ENCODE measurements at regions not wholly inside any gene's neighbourhood (a gene's known extent, or its start where the extent isn't known, plus 50 kb on each side); places are given as distances from the start of the nearest gene placed in this dataset.

- Mint-ChIP-seq H3K36me3 (ENCODE audit: unreplicated experiment) (no peaks in the 10 kb centered on the region), H3K27ac (ENCODE audit: unreplicated experiment) (no peak overlapping the region), H3K27me3 (ENCODE audit: unreplicated experiment) (no peaks in the 10 kb centered on the region), H3K4me1 (ENCODE audit: low read depth, unreplicated experiment) (peaks cover 3% of the 10 kb centered on the region), H3K9me3 (ENCODE audit: unreplicated experiment) (no peaks in the 10 kb centered on the region), H3K4me3 (ENCODE audit: unreplicated experiment) (no peak overlapping the region)
- no peak for DNase-seq
- TF ChIP-seq, protein P1, sequence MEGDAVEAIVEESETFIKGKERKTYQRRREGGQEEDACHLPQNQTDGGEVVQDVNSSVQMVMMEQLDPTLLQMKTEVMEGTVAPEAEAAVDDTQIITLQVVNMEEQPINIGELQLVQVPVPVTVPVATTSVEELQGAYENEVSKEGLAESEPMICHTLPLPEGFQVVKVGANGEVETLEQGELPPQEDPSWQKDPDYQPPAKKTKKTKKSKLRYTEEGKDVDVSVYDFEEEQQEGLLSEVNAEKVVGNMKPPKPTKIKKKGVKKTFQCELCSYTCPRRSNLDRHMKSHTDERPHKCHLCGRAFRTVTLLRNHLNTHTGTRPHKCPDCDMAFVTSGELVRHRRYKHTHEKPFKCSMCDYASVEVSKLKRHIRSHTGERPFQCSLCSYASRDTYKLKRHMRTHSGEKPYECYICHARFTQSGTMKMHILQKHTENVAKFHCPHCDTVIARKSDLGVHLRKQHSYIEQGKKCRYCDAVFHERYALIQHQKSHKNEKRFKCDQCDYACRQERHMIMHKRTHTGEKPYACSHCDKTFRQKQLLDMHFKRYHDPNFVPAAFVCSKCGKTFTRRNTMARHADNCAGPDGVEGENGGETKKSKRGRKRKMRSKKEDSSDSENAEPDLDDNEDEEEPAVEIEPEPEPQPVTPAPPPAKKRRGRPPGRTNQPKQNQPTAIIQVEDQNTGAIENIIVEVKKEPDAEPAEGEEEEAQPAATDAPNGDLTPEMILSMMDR (IDR thresholded peaks at IDR 0.05; ENCODE audit: partially characterized antibody, unreplicated experiment): no peak
These were observed 52.0 kb downstream of the ZC3H11B start for GRCh38 chr1:219560856-219561255.

GRCh38 chr1:219559899-219560298 is 53.0 kb downstream of the ZC3H11B start:
- no peak overlapping the region for H3K4me3 Mint-ChIP-seq (ENCODE audit: unreplicated experiment)
- H3K27ac Mint-ChIP-seq (ENCODE audit: unreplicated experiment): no peak overlapping the region
- peaks cover 2% of the 10 kb centered on the region for H3K27me3 Mint-ChIP-seq (ENCODE audit: unreplicated experiment)
- TF ChIP-seq, protein P1 (IDR thresholded peaks at IDR 0.05; ENCODE audit: partially characterized antibody, unreplicated experiment): no peak
- peaks cover 11% of the 10 kb centered on the region for H3K4me1 Mint-ChIP-seq (ENCODE audit: low read depth, unreplicated experiment)
- DNase-seq: no peak
- H3K9me3 Mint-ChIP-seq (ENCODE audit: unreplicated experiment): no peaks in the 10 kb centered on the region
- no peaks in the 10 kb centered on the region for H3K36me3 Mint-ChIP-seq (ENCODE audit: unreplicated experiment)

DNA sequence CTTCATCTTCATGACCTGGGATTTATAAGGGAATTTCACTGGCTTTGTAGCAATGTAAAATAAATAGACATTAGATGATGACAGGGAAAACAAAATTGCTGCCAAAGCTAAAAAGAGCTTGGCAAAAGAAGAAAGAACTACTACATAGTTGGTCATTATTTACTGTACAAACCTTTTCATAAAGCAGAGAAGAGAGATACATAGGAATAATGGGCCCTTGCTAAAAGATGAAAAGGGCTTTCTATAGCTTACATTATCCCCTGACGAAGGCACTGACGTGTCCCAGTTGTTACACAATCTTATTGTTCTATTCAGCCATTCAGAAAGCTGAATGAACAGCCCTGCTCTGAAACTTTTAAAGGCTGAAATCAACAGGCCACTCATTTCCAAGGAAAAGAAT is 57.1 kb downstream of the ZC3H11B start:
- Mint-ChIP-seq H3K36me3 (ENCODE audit: unreplicated experiment) (no peaks in the 10 kb centered on the region), H3K27ac (ENCODE audit: unreplicated experiment) (no peak overlapping the region), H3K27me3 (ENCODE audit: unreplicated experiment) (peaks cover 4% of the 10 kb centered on the region), H3K4me1 (ENCODE audit: low read depth, unreplicated experiment) (peaks cover 9% of the 10 kb centered on the region), H3K4me3 (ENCODE audit: unreplicated experiment) (no peak overlapping the region), H3K9me3 (ENCODE audit: unreplicated experiment) (no peaks in the 10 kb centered on the region)
- TF ChIP-seq, protein P1 (IDR thresholded peaks at IDR 0.05; ENCODE audit: partially characterized antibody, unreplicated experiment): no peak
- no peak for DNase-seq

GRCh38 chr1:219555031-219555692 is 57.7 kb downstream of the ZC3H11B start:
- peaks cover 4% of the 10 kb centered on the region for H3K27me3 Mint-ChIP-seq (ENCODE audit: unreplicated experiment)
- no peak for DNase-seq
- H3K4me1 Mint-ChIP-seq (ENCODE audit: low read depth, unreplicated experiment): peaks cover 9% of the 10 kb centered on the region
- no peaks in the 10 kb centered on the region for H3K9me3 Mint-ChIP-seq (ENCODE audit: unreplicated experiment)
- no peak overlapping the region for H3K4me3 Mint-ChIP-seq (ENCODE audit: unreplicated experiment)
- TF ChIP-seq, protein P1 (IDR thresholded peaks at IDR 0.05; ENCODE audit: partially characterized antibody, unreplicated experiment): no peak
- no peaks in the 10 kb centered on the region for H3K36me3 Mint-ChIP-seq (ENCODE audit: unreplicated experiment)
- no peak overlapping the region for H3K27ac Mint-ChIP-seq (ENCODE audit: unreplicated experiment)

DNA sequence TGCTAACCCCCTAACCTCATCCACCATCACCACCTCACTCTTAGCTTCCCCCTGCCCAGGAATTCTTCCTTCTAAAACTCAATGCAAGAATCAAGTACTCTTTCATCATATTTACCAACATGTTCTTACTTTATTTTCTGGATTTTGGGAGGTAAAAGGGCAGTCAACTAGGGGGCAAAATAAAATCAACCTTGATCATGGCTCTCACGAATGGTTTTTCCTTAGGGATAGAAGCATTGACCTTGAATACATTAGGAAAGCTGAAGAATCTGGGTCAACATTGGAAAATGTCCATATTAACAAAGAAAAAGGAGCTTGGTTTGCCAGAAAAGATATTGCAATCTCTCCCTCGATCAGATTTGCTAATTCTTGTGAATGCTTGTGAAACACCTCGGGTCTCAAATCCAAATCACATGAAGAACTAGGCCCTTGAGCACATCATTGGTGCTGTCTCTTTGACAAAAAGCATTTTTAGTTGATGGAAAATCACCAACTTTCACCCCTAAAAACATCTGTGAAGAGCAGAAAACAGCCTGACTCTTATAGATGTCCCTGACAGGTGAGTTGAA is 58.9 kb downstream of the ZC3H11B start:
- Mint-ChIP-seq H3K27me3 (ENCODE audit: unreplicated experiment) (peaks cover 4% of the 10 kb centered on the region), H3K9me3 (ENCODE audit: unreplicated experiment) (no peaks in the 10 kb centered on the region), H3K4me3 (ENCODE audit: unreplicated experiment) (no peak overlapping the region), H3K27ac (ENCODE audit: unreplicated experiment) (no peak overlapping the region), H3K36me3 (ENCODE audit: unreplicated experiment) (no peaks in the 10 kb centered on the region), H3K4me1 (ENCODE audit: low read depth, unreplicated experiment) (peaks cover 9% of the 10 kb centered on the region)
- no peak for DNase-seq
- TF ChIP-seq, protein P1 (IDR thresholded peaks at IDR 0.05; ENCODE audit: partially characterized antibody, unreplicated experiment): no peak

All from glutamatergic neuron (in vitro differentiated cells).